Chondrocyte (in vitro differentiated cells): ENCODE measurements at regions not wholly inside any gene's neighbourhood (a gene's known extent, or its start where the extent isn't known, plus 50 kb on each side); places are given as distances from the start of the nearest gene placed in this dataset.

ENCODE experiments used
- DNase-seq: peaks from one replicate; pipeline ENCODE4 v3.0.0; 2021; ENCODE audit warnings: mixed read lengths, low spot score
- H3K27ac Mint-ChIP-seq: one replicate; pipeline ENCODE4 v1.8.0; 2021; ENCODE audit warnings: mild to moderate bottlenecking, moderate library complexity, mixed read lengths; ENCODE audit not compliant: unreplicated experiment
- H3K27me3 Mint-ChIP-seq: 2 replicates; pipeline ENCODE4 v1.8.0; 2021; ENCODE audit warnings: low read depth, mixed read lengths
- H3K36me3 Mint-ChIP-seq: 2 replicates; pipeline ENCODE4 v1.8.0; 2021; ENCODE audit warnings: low read depth, mixed read lengths
- H3K4me1 Mint-ChIP-seq: 2 replicates; pipeline ENCODE4 v1.8.0; 2021; ENCODE audit warnings: low read depth, mild to moderate bottlenecking, mixed read lengths
- H3K4me3 Mint-ChIP-seq: one replicate; pipeline ENCODE4 v1.8.0; 2021; ENCODE audit warnings: mild to moderate bottlenecking, moderate library complexity, mixed read lengths; ENCODE audit not compliant: unreplicated experiment
- H3K9me3 Mint-ChIP-seq: 2 replicates; pipeline ENCODE4 v1.8.0; 2021; ENCODE audit warnings: low read depth, mixed read lengths
- TF ChIP-seq, protein P1 (sequence below): fragments of 200-600 bp; sonication (generic); IDR thresholded peaks from 2 replicates; pipeline ENCODE4 v1.5.0; 2021; ENCODE audit warnings: antibody characterized with exemption, mild to moderate bottlenecking, moderate library complexity

DNA sequence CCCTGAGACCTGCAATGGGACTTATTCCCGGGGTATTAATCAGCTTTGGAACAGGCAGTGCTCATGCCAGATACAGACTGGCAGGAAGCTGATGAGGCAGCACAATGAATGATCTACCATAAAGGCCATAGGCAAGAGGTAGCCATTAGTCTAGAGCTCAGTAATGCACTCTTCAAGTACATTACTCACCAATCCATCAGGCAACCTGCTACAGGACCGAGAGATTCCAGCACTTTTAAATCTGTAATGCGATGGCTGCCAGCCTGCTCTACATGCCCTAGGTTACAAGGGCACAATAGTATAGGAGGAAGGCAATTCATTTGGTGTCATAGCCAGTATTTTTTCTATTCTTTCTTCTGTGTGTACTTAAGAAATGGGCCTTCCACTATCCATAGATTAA, 217.8 kb upstream of the PMFBP1 start:
- H3K4me1 Mint-ChIP-seq, result no peaks in the 10 kb centered on the region
- H3K27me3 Mint-ChIP-seq, result no peaks in the 10 kb centered on the region
- TF ChIP-seq, protein P1, sequence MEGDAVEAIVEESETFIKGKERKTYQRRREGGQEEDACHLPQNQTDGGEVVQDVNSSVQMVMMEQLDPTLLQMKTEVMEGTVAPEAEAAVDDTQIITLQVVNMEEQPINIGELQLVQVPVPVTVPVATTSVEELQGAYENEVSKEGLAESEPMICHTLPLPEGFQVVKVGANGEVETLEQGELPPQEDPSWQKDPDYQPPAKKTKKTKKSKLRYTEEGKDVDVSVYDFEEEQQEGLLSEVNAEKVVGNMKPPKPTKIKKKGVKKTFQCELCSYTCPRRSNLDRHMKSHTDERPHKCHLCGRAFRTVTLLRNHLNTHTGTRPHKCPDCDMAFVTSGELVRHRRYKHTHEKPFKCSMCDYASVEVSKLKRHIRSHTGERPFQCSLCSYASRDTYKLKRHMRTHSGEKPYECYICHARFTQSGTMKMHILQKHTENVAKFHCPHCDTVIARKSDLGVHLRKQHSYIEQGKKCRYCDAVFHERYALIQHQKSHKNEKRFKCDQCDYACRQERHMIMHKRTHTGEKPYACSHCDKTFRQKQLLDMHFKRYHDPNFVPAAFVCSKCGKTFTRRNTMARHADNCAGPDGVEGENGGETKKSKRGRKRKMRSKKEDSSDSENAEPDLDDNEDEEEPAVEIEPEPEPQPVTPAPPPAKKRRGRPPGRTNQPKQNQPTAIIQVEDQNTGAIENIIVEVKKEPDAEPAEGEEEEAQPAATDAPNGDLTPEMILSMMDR, result no peak
- H3K9me3 Mint-ChIP-seq, result peaks cover 39% of the 10 kb centered on the region
- DNase-seq, result no peak
- no peak overlapping the region for H3K27ac Mint-ChIP-seq
- H3K36me3 Mint-ChIP-seq, result peaks cover 17% of the 10 kb centered on the region
- no peak overlapping the region for H3K4me3 Mint-ChIP-seq

DNA sequence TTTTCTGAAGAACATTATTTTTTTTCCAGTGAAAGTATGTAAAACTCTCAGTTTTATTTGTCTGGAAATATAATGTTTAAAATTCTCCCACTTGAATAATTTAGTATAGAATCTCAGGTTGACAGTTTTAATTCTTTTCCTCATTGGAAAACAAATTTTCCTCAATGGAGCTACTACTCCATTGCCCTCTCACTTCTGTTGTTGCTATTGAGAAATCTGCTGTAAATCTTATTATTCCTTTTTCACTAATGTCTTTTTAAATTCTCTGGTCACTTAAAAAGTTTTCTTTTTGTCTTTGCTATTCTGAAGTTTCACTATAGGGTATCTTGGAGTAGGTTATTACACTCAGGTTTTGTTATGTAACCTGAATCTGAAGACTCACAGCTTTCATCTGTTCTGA, 216.1 kb upstream of the PMFBP1 start:
- no peak overlapping the region for H3K27ac Mint-ChIP-seq

DNA sequence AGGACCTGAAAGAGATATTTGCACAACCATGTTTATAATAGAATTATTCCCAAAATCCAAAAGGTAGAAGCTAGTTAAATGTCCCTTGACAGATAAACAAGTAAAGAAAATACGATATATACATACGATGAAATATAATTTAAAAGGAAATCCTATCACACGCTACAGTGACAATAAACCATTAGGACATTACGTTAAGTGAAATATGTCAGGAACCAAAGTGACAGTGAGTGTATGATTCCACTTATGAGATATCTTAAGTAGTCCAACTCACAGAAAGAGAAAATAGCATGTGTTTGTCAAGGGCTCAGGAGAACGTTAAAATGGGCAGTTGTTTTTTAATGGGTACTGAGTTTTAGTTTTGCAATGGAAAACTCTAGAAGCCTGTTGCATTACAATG, 212.7 kb upstream of the PMFBP1 start:
- Mint-ChIP-seq H3K4me3 (no peak overlapping the region), H3K9me3 (peaks cover 52% of the 10 kb centered on the region), H3K27me3 (no peaks in the 10 kb centered on the region), H3K36me3 (peaks cover 17% of the 10 kb centered on the region), H3K27ac (no peak overlapping the region), H3K4me1 (peaks cover 3% of the 10 kb centered on the region)
- DNase-seq, result no peak
- TF ChIP-seq, protein P1, result no peak

More for the DNA sequence above, 216.1 kb upstream of the PMFBP1 start:
- TF ChIP-seq, protein P1, result no peak
- Mint-ChIP-seq H3K4me3 (no peak overlapping the region), H3K36me3 (peaks cover 14% of the 10 kb centered on the region), H3K27me3 (no peaks in the 10 kb centered on the region), H3K4me1 (no peaks in the 10 kb centered on the region), H3K9me3 (peaks cover 35% of the 10 kb centered on the region)
- DNase-seq, result no peak

DNA sequence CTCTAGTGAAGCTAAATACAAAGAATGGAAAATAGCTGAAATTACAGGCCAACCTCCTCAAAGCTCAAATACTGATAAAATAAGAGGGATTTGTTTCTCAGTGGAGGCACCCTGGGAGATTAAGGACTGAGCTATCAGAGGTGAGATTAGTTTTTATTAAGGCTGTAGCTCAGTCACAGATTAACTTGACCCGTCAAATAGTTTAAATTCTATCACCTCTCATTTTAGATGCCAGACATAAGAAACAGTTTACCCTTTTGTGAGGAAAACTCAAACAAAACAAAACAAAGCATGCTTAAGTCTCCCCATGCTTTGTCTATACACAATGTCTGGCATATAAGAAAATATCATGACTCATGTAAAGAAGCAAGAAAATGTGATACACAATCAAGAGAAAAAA, 208.3 kb upstream of the PMFBP1 start:
- Mint-ChIP-seq H3K27ac (no peak overlapping the region), H3K4me1 (peaks cover 3% of the 10 kb centered on the region), H3K36me3 (peaks cover 3% of the 10 kb centered on the region), H3K27me3 (no peaks in the 10 kb centered on the region), H3K9me3 (peaks cover 24% of the 10 kb centered on the region), H3K4me3 (no peak overlapping the region)
- no peak for DNase-seq
- TF ChIP-seq, protein P1, result no peak

DNA sequence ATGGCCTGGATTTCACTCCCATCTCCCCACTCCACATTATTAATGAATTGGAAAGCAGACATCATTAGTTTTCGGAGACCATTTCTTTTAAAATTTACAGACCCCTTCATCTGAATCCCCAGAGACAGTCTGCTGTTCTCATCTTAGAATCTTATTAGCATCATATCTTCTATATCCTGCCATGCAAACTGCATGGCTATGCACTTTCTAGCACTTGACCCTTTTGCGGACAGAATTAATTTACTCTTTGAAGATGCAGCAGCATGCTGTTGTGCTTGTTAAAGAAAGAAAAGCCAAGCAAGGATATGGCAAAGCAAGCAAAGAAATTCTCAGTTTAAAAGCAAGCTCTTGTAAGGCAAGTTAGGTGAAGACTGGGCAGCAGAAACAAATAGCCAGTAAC, 201.2 kb upstream of the PMFBP1 start:
- Mint-ChIP-seq H3K27ac (no peak overlapping the region), H3K27me3 (no peaks in the 10 kb centered on the region), H3K36me3 (no peaks in the 10 kb centered on the region), H3K4me3 (no peak overlapping the region), H3K9me3 (no peaks in the 10 kb centered on the region), H3K4me1 (peaks cover 20% of the 10 kb centered on the region)
- no peak for DNase-seq
- TF ChIP-seq, protein P1, result no peak
